Liver (tissue), 8 donors: ENCODE measurements at regions not wholly inside any gene's neighbourhood (a gene's known extent, or its start where the extent isn't known, plus 50 kb on each side); places are given as distances from the start of the nearest gene placed in this dataset.

Source experiments
- DNase-seq: peaks from one replicate; pipeline ENCODE4 v3.0.0-alpha.2; 2017; ENCODE audit warnings: low spot score
- H3K27ac ChIP-seq, 2 donors: one replicate each; pipeline ENCODE4 v1.7.0; 2013; ENCODE audit warnings: inconsistent platforms in 2 of 2, low read length in 2 of 2, control low read depth in 1 of 2, low read depth in 1 of 2, mild to moderate bottlenecking in 1 of 2
- H3K27me3 ChIP-seq, 4 donors: one replicate each; pipeline versions ENCODE4 v1.6.1 to v1.7.0; 2013; ENCODE audit warnings: low read length in 3 of 4, inconsistent platforms in 1 of 4, mild to moderate bottlenecking in 1 of 4, moderate library complexity in 1 of 4; ENCODE audit not compliant: control insufficient read depth in 4 of 4, insufficient read depth in 4 of 4
- H3K36me3 ChIP-seq, 4 donors: one replicate each; pipeline versions ENCODE4 v1.6.1 to v1.7.0; 2013; ENCODE audit warnings: low read length in 3 of 4, mild to moderate bottlenecking in 3 of 4, low read depth in 1 of 4, moderate library complexity in 1 of 4; ENCODE audit not compliant: control insufficient read depth in 4 of 4, insufficient read depth in 3 of 4
- H3K4me1 ChIP-seq, 4 donors: one replicate each; pipeline versions ENCODE4 v1.6.1 to v1.7.0; 2013; ENCODE audit warnings: low read length in 3 of 4, mild to moderate bottlenecking in 3 of 4, moderate library complexity in 1 of 4; ENCODE audit not compliant: control insufficient read depth in 4 of 4, insufficient read depth in 4 of 4
- H3K4me3 ChIP-seq, 3 donors: one replicate each; pipeline versions ENCODE4 v1.6.1 to v1.7.0; 2013; ENCODE audit warnings: low read length in 3 of 3, control low read depth in 1 of 3, low read depth in 1 of 3, mild to moderate bottlenecking in 1 of 3
- H3K9ac ChIP-seq, 2 donors: one replicate each; pipeline ENCODE4 v1.7.0; 2013; ENCODE audit warnings: low read length in 2 of 2, mild to moderate bottlenecking in 2 of 2, moderate library complexity in 2 of 2, control low read depth in 1 of 2, low read depth in 1 of 2
- H3K9me3 ChIP-seq, 4 donors: one replicate each; pipeline versions ENCODE4 v1.6.1 to v1.7.0; 2013; ENCODE audit warnings: low read length in 3 of 4; ENCODE audit not compliant: control insufficient read depth in 4 of 4
- EGR1 ChIP-seq, 2 donors: IDR thresholded peaks; 2 replicates each; pipeline ENCODE4 v1.6.1; 2016 to 2018; ENCODE audit warnings: antibody characterized with exemption in 2 of 2, low read depth in 2 of 2
- FOXA1 ChIP-seq: IDR thresholded peaks from 2 replicates; pipeline ENCODE4 v1.6.1; 2016; ENCODE audit warnings: antibody characterized with exemption
- FOXA2 ChIP-seq: IDR thresholded peaks from 2 replicates; pipeline ENCODE4 v1.6.1; 2016; ENCODE audit warnings: antibody characterized with exemption
- GABPA ChIP-seq, 2 donors: IDR thresholded peaks in 1 of 2; conservative IDR thresholded peaks in 1 of 2; 2 replicates each; pipeline ENCODE4 v1.6.1; 2016; ENCODE audit warnings: antibody characterized with exemption in 2 of 2, mild to moderate bottlenecking in 1 of 2, moderate library complexity in 1 of 2
- HNF4A ChIP-seq, 2 donors: conservative IDR thresholded peaks; 2 replicates each; pipeline ENCODE4 v1.6.1; 2016; ENCODE audit warnings: antibody characterized with exemption in 2 of 2, mild to moderate bottlenecking in 2 of 2
- HNF4G ChIP-seq: IDR thresholded peaks from 2 replicates; pipeline ENCODE4 v1.6.1; 2016; ENCODE audit warnings: antibody characterized with exemption
- JUND ChIP-seq, 2 donors: IDR thresholded peaks; 2 replicates each; pipeline ENCODE4 v1.6.1; 2016; ENCODE audit warnings: antibody characterized with exemption in 2 of 2
- NR2F2 ChIP-seq: IDR thresholded peaks from 2 replicates; pipeline ENCODE4 v1.6.1; 2016; ENCODE audit warnings: antibody characterized with exemption
- RAD21 ChIP-seq, 2 donors: IDR thresholded peaks; 2 replicates each; pipeline ENCODE4 v1.6.1; 2016; ENCODE audit warnings: antibody characterized with exemption in 2 of 2, mild to moderate bottlenecking in 2 of 2
- RXRA ChIP-seq, 2 donors: IDR thresholded peaks; 2 replicates each; pipeline ENCODE4 v1.6.1; 2017 to 2018; ENCODE audit warnings: antibody characterized with exemption in 2 of 2, mild to moderate bottlenecking in 1 of 2
- SP1 ChIP-seq: IDR thresholded peaks from 2 replicates; pipeline ENCODE4 v1.6.1; 2018; ENCODE audit warnings: antibody characterized with exemption, mild to moderate bottlenecking
- TAF1 ChIP-seq: conservative IDR thresholded peaks from 2 replicates; pipeline ENCODE4 v1.6.1; 2016; ENCODE audit warnings: antibody characterized with exemption, mild to moderate bottlenecking
- WGBS: extraction: QIAGEN DNeasy Blood & Tissue Kit; methylation state at CpG from one replicate; pipeline ENCODE4 v1.1.7; 2013; 5-methylcytosine and 5-hydroxymethylcytosine counted together
- TF ChIP-seq, protein P1 (sequence below): IDR thresholded peaks from 2 replicates; pipeline ENCODE4 v1.6.1; 2016; ENCODE audit warnings: antibody characterized with exemption
- TF ChIP-seq, protein P2 (sequence below): IDR thresholded peaks from 2 replicates; pipeline ENCODE4 v1.6.1; 2016; ENCODE audit warnings: antibody characterized with exemption, mild to moderate bottlenecking
- TF ChIP-seq, protein P3 (sequence below): IDR thresholded peaks from 2 replicates; pipeline ENCODE4 v1.6.1; 2016; ENCODE audit warnings: antibody characterized with exemption
- TF ChIP-seq, protein P4 (sequence below): IDR thresholded peaks from 2 replicates; pipeline ENCODE4 v1.6.1; 2016; ENCODE audit warnings: antibody characterized with exemption
- TF ChIP-seq, protein P5 (sequence below): fragments of 150-350 bp; IDR thresholded peaks from 2 replicates; pipeline ENCODE4 v1.5.1; 2017; ENCODE audit warnings: improper control_type of control experiment, low read depth, low read length; ENCODE audit not compliant: missing input control
- donor health status: healthy.
- donor health status: healthy.
- donor health status: healthy.
- donor health status: healthy.
- donor health status: healthy.

DNA sequence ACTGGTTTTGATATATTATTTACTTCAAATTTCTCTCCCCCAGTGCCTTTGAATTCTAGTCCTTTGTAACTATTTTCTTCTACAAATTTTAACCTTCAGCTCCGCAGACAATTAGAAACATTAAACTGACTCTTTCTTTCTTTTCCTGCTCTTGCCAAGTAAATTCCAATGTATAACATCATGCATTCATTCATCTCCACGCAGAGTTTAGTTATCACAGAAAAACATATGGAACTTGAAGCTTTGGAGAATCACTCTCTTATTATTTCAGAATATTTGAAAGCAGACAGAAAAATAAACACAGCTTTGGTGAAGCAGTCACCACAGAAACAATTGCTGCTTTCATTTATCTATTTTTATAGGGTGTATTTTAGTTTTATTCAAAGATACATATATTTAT lies 778.7 kb upstream of the CDH8 start (continued):
- TF ChIP-seq, protein P1, sequence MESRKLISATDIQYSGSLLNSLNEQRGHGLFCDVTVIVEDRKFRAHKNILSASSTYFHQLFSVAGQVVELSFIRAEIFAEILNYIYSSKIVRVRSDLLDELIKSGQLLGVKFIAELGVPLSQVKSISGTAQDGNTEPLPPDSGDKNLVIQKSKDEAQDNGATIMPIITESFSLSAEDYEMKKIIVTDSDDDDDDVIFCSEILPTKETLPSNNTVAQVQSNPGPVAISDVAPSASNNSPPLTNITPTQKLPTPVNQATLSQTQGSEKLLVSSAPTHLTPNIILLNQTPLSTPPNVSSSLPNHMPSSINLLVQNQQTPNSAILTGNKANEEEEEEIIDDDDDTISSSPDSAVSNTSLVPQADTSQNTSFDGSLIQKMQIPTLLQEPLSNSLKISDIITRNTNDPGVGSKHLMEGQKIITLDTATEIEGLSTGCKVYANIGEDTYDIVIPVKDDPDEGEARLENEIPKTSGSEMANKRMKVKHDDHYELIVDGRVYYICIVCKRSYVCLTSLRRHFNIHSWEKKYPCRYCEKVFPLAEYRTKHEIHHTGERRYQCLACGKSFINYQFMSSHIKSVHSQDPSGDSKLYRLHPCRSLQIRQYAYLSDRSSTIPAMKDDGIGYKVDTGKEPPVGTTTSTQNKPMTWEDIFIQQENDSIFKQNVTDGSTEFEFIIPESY, result no peak

DNA sequence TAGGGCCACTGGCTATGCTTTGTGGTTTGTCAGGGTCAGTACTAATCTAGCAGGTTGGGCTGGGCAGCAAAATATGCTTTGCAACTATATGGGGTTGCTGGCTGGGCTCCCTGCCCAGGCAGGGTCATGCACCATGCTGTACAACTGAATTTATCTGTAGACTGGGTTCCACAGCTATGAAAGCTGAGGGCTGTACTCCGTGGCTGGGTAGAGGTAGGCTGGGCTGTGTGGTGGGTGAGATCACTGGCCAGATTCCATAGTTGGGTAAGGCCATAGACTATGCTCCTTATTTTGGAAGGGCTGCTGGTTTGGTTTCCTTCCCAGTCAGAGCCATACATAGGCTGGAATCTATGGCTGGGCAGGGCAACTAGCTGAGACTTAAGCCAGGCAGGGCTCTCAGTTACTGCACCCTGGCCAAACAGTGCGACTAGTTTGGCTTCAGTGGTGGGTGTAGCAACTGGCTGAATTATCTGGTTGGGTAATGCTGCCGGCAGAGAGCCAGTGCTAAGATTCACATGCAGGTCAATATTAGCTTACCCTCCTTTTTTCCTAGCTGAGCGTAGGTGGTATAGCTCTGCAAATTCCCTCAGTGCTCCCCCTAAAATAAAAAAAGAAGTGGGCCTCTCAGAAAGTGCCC lies 769.1 kb upstream of the CDH8 start:
- H3K36me3 ChIP-seq, result no peaks in the 10 kb centered on the region
- WGBS, result 38% methylated on average over 4 of the region's 4 CpGs
- H3K9ac ChIP-seq, result no peak overlapping the region
- peaks cover 0 to 12% (median 0%) of the 10 kb centered on the region in 4 donors for H3K9me3 ChIP-seq
- TF ChIP-seq HNF4A (conservative IDR thresholded peaks at IDR 0.05), result peak; percentile 37 to 52
- no peak for TF ChIP-seq NR2F2
- TF ChIP-seq, protein P2, sequence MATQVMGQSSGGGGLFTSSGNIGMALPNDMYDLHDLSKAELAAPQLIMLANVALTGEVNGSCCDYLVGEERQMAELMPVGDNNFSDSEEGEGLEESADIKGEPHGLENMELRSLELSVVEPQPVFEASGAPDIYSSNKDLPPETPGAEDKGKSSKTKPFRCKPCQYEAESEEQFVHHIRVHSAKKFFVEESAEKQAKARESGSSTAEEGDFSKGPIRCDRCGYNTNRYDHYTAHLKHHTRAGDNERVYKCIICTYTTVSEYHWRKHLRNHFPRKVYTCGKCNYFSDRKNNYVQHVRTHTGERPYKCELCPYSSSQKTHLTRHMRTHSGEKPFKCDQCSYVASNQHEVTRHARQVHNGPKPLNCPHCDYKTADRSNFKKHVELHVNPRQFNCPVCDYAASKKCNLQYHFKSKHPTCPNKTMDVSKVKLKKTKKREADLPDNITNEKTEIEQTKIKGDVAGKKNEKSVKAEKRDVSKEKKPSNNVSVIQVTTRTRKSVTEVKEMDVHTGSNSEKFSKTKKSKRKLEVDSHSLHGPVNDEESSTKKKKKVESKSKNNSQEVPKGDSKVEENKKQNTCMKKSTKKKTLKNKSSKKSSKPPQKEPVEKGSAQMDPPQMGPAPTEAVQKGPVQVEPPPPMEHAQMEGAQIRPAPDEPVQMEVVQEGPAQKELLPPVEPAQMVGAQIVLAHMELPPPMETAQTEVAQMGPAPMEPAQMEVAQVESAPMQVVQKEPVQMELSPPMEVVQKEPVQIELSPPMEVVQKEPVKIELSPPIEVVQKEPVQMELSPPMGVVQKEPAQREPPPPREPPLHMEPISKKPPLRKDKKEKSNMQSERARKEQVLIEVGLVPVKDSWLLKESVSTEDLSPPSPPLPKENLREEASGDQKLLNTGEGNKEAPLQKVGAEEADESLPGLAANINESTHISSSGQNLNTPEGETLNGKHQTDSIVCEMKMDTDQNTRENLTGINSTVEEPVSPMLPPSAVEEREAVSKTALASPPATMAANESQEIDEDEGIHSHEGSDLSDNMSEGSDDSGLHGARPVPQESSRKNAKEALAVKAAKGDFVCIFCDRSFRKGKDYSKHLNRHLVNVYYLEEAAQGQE, result no peak
- no peak for TF ChIP-seq HNF4G
- no peak for TF ChIP-seq SP1
- no peak for TF ChIP-seq TAF1
- peak; percentile 19 to 24 for TF ChIP-seq RAD21 (IDR thresholded peaks at IDR 0.05)
- peak; percentile 59 for TF ChIP-seq FOXA2
- TF ChIP-seq, protein P3, sequence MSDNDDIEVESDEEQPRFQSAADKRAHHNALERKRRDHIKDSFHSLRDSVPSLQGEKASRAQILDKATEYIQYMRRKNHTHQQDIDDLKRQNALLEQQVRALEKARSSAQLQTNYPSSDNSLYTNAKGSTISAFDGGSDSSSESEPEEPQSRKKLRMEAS, result peak; percentile 39
- TF ChIP-seq RXRA (IDR thresholded peaks at IDR 0.05), result peak; percentile 22 to 61
- peaks cover 2 to 10% (median 7%) of the 10 kb centered on the region in 4 donors for H3K4me1 ChIP-seq
- no peak for DNase-seq
- no peak overlapping the region for H3K27ac ChIP-seq
- no peaks in the 10 kb centered on the region for H3K27me3 ChIP-seq
- no peak overlapping the region for H3K4me3 ChIP-seq

DNA sequence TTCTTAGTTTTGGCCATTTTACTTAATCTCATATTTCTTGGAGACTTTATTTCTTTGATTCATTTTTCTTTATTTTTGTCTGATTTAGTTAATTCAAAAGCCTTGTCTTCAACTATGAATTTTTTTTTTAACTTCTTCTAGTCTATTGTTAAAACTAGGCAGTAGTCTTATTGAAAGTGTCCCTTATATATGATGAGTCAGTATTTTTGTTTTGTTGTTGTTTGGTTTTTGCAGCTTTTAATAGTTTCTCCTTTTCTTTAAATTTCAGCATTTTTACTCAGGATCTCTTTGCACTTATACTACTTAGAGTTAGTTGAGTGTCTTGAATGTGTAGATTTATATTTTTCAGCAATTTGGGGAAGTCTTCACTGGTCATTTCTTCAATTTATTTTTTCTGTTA lies 758.5 kb upstream of the CDH8 start:
- no peak overlapping the region for H3K27ac ChIP-seq
- H3K9ac ChIP-seq, result no peak overlapping the region
- no peaks in the 10 kb centered on the region for H3K4me1 ChIP-seq
- H3K4me3 ChIP-seq, result no peak overlapping the region
- H3K27me3 ChIP-seq, result no peaks in the 10 kb centered on the region
- H3K36me3 ChIP-seq, result peaks cover 0 to 1% (median 0%) of the 10 kb centered on the region in 4 donors
- H3K9me3 ChIP-seq, result no peaks in the 10 kb centered on the region
- DNase-seq, result no peak
- TF ChIP-seq, protein P4, sequence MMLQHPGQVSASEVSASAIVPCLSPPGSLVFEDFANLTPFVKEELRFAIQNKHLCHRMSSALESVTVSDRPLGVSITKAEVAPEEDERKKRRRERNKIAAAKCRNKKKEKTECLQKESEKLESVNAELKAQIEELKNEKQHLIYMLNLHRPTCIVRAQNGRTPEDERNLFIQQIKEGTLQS, result no peak
- TF ChIP-seq, protein P1, result no peak
- TF ChIP-seq FOXA2 (no peak), TAF1 (no peak), GABPA (IDR thresholded peaks at IDR 0.05 in 1 of 2, conservative IDR thresholded peaks at IDR 0.05 in 1 of 2) (no peak), RXRA (IDR thresholded peaks at IDR 0.05) (no peak), HNF4G (no peak), NR2F2 (no peak), RAD21 (IDR thresholded peaks at IDR 0.05) (no peak), JUND (IDR thresholded peaks at IDR 0.05) (no peak), SP1 (no peak), HNF4A (conservative IDR thresholded peaks at IDR 0.05) (no peak), EGR1 (IDR thresholded peaks at IDR 0.05; ENCODE audit: low read depth in 2 of 2) (no peak), FOXA1 (no peak)
- TF ChIP-seq, protein P5, sequence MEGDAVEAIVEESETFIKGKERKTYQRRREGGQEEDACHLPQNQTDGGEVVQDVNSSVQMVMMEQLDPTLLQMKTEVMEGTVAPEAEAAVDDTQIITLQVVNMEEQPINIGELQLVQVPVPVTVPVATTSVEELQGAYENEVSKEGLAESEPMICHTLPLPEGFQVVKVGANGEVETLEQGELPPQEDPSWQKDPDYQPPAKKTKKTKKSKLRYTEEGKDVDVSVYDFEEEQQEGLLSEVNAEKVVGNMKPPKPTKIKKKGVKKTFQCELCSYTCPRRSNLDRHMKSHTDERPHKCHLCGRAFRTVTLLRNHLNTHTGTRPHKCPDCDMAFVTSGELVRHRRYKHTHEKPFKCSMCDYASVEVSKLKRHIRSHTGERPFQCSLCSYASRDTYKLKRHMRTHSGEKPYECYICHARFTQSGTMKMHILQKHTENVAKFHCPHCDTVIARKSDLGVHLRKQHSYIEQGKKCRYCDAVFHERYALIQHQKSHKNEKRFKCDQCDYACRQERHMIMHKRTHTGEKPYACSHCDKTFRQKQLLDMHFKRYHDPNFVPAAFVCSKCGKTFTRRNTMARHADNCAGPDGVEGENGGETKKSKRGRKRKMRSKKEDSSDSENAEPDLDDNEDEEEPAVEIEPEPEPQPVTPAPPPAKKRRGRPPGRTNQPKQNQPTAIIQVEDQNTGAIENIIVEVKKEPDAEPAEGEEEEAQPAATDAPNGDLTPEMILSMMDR, result no peak
